B cell (primary cell): ENCODE measurements at regions not wholly inside any gene's neighbourhood (a gene's known extent, or its start where the extent isn't known, plus 50 kb on each side); places are given as distances from the start of the nearest gene placed in this dataset.

Source experiments
- ATAC-seq: fragments of 200-7000 bp; cut with Tn5 transposase; one replicate; pipeline ENCODE4 v1.10.0; 2021; ENCODE audit warnings: low read depth, mild to moderate bottlenecking, moderate number of reproducible peaks, moderate library complexity
- CTCF ChIA-PET: fragments of 350-600 bp; sonication (Branson Sonifier 250); formaldehyde crosslinking; loops from one replicate; lab custom pipeline; 2021; ENCODE audit warnings: antibody characterized with exemption, inconsistent platforms; lab: Charles Lee
- POLR2A ChIA-PET: fragments of 350-600 bp; sonication (Branson Sonifier 250); formaldehyde crosslinking; loops from one replicate; lab custom pipeline; 2021; ENCODE audit warnings: antibody characterized with exemption; lab: Charles Lee
- DNase-seq: peaks from one replicate; pipeline ENCODE4 v3.0.0; 2013
- H2AFZ ChIP-seq: 2 replicates; pipeline ENCODE4 v1.6.1; 2012; ENCODE audit warnings: mild to moderate bottlenecking, low read depth, low read length; ENCODE audit not compliant: insufficient read depth, poor library complexity, severe bottlenecking
- H3K27ac ChIP-seq, 2 donors: 1 replicate in 1 of 2; 2 replicates in 1 of 2; pipeline ENCODE4 v1.5.1; 2012 to 2013; ENCODE audit warnings: low read length in 2 of 2, mild to moderate bottlenecking in 2 of 2, moderate library complexity in 1 of 2
- H3K27me3 ChIP-seq, 4 experiments: fragments of 200-600 bp in 1 of 4; sonication (generic) in 1 of 4; replicated peaks in 1 of 4; 1 replicate in 2 of 4; 2 replicates in 2 of 4; pipeline versions ENCODE4 v1.6.1 to v1.7.0; 2013 to 2016; ENCODE audit warnings: low read length in 3 of 4, mild to moderate bottlenecking in 2 of 4, mixed read lengths in 1 of 4, moderate library complexity in 1 of 4; ENCODE audit not compliant: insufficient read depth in 4 of 4, control insufficient read depth in 3 of 4; ENCODE audit errors: control extremely low read depth in 1 of 4
- H3K36me3 ChIP-seq, 2 experiments: replicated peaks in 1 of 2; 1 replicate in 1 of 2; 2 replicates in 1 of 2; pipeline versions ENCODE4 v1.6.1 to v1.7.1; 2013; ENCODE audit warnings: low read length in 1 of 2; ENCODE audit not compliant: insufficient read depth in 2 of 2, control insufficient read depth in 1 of 2; ENCODE audit errors: control extremely low read depth in 1 of 2, extremely low read depth in 1 of 2
- H3K4me1 ChIP-seq, 2 donors: fragments of 200-600 bp in 1 of 2; sonication (generic) in 1 of 2; 1 replicate in 1 of 2; 2 replicates in 1 of 2; pipeline versions ENCODE4 v1.5.1 to v1.6.1; 2013 to 2017; ENCODE audit warnings: low read length in 2 of 2; ENCODE audit not compliant: control insufficient read depth in 2 of 2, insufficient read depth in 2 of 2
- H3K4me2 ChIP-seq: replicated peaks from 2 replicates; pipeline ENCODE3; 2012; ENCODE audit warnings: mild to moderate bottlenecking, low read depth, low read length; ENCODE audit not compliant: poor library complexity, severe bottlenecking
- H3K4me3 ChIP-seq, 5 experiments: fragments of 200-600 bp in 1 of 5; sonication (generic) in 1 of 5; 1 replicate in 3 of 5; 2 replicates in 2 of 5; pipeline versions ENCODE4 v1.5.1 to v1.7.0; 2011 to 2016; ENCODE audit warnings: low read length in 4 of 5, mild to moderate bottlenecking in 4 of 5, low read depth in 2 of 5, control low read depth in 1 of 5, moderate library complexity in 1 of 5; ENCODE audit not compliant: insufficient read depth in 1 of 5; ENCODE audit errors: control extremely low read depth in 1 of 5, extremely low read depth in 1 of 5
- H3K79me2 ChIP-seq: fragments of 200-600 bp; sonication (generic); one replicate; pipeline ENCODE4 v1.6.0; 2016; ENCODE audit warnings: low read length; ENCODE audit not compliant: control insufficient read depth, insufficient read depth
- H3K9ac ChIP-seq: fragments of 200-600 bp; sonication (generic); 2 replicates; pipeline ENCODE4 v1.6.1; 2017; ENCODE audit warnings: mild to moderate bottlenecking, low read length, moderate library complexity
- H3K9me3 ChIP-seq, 3 donors: one replicate each; pipeline versions ENCODE4 v1.6.1 to v1.7.1; 2013; ENCODE audit warnings: low read length in 2 of 3; ENCODE audit not compliant: control insufficient read depth in 2 of 3, insufficient read depth in 1 of 3; ENCODE audit errors: control extremely low read depth in 1 of 3
- H4K20me1 ChIP-seq: 2 replicates; pipeline ENCODE4 v1.6.0; 2012; ENCODE audit warnings: mild to moderate bottlenecking, low read length; ENCODE audit not compliant: insufficient read depth, control insufficient read depth, poor library complexity, severe bottlenecking
- H3K27ac Mint-ChIP-seq: one replicate; pipeline ENCODE4 v1.8.0; 2021; ENCODE audit warnings: mixed read lengths
- H3K27me3 Mint-ChIP-seq: one replicate; pipeline ENCODE4 v1.8.0; 2021; ENCODE audit warnings: mixed read lengths
- H3K4me1 Mint-ChIP-seq: one replicate; pipeline ENCODE4 v1.8.0; 2021; ENCODE audit warnings: mixed read lengths
- H3K4me3 Mint-ChIP-seq: one replicate; pipeline ENCODE4 v1.8.0; 2021; ENCODE audit warnings: mixed read lengths
- H3K9me3 Mint-ChIP-seq: one replicate; pipeline ENCODE4 v1.8.0; 2022; ENCODE audit warnings: mixed read lengths; ENCODE audit not compliant: insufficient read depth
- CTCF ChIP-seq: fragments of 200-600 bp; IDR thresholded peaks from one replicate; pipeline ENCODE4 v1.8.0; 2022; ENCODE audit warnings: antibody characterized with exemption, mild to moderate bottlenecking
- EZH2 ChIP-seq: IDR thresholded peaks from 2 replicates; pipeline ENCODE4 v1.6.1; 2012; ENCODE audit warnings: borderline replicate concordance, low read depth, mild to moderate bottlenecking, moderate library complexity, low read length; ENCODE audit not compliant: insufficient read depth, poor library complexity, severe bottlenecking
- WGBS: methylation state at CpG from one replicate; pipeline ENCODE4 v1.1.5; 2013; ENCODE audit warnings: missing lambda C conversion rate; ENCODE audit not compliant: insufficient coverage; 5-methylcytosine and 5-hydroxymethylcytosine counted together
- intact Hi-C: fragments of 100-400 bp; cut with micrococcal nuclease; formaldehyde crosslinking; loops from one replicate; pipeline ENCODE4 v1.10.0; 2022

- Histone ChIP-seq H3K27me3 (no peaks in the 10 kb centered on the region), H3K4me3 (no peak overlapping the region), H3K27ac (no peak overlapping the region), H3K4me2 (no peak overlapping the region), H3K4me1 (no peaks in the 10 kb centered on the region), H2AFZ (no peak overlapping the region), H4K20me1 (no peaks in the 10 kb centered on the region), H3K79me2 (no peaks in the 10 kb centered on the region), H3K36me3 (no peaks in the 10 kb centered on the region), H3K9me3 (peaks cover 0 to 6% (median 0%) of the 10 kb centered on the region in 3 donors), H3K9ac (no peak overlapping the region)
- H3K9me3 Mint-ChIP-seq, result peaks cover 2% of the 10 kb centered on the region
- H3K27me3 Mint-ChIP-seq, result no peaks in the 10 kb centered on the region
- intact Hi-C loops, result no loop called here
- ATAC-seq (no peak), DNase-seq (no peak)
- H3K27ac Mint-ChIP-seq, result no peak overlapping the region
- TF ChIP-seq EZH2 (no peak), CTCF (no peak)
- CTCF ChIA-PET, result no interaction called here
- H3K4me3 Mint-ChIP-seq, result no peak overlapping the region
- POLR2A ChIA-PET, result no interaction called here
- 68% methylated on average over 4 of the region's 6 CpGs for WGBS
- H3K4me1 Mint-ChIP-seq, result no peaks in the 10 kb centered on the region
Observed at GRCh38 chr6:164168595-164168994, 754.1 kb downstream of the QKI start.

- Mint-ChIP-seq H3K27ac (no peak overlapping the region), H3K9me3 (peaks cover 2% of the 10 kb centered on the region), H3K27me3 (no peaks in the 10 kb centered on the region), H3K4me1 (no peaks in the 10 kb centered on the region), H3K4me3 (no peak overlapping the region)
- no peak overlapping the region for H3K4me2 ChIP-seq
- CTCF ChIA-PET, result no interaction called here
- peaks cover 0 to 3% (median 0%) of the 10 kb centered on the region in 3 donors for H3K9me3 ChIP-seq
- H3K4me3 ChIP-seq, result no peak overlapping the region
- no peak overlapping the region for H3K27ac ChIP-seq
- no peaks in the 10 kb centered on the region for H3K79me2 ChIP-seq
- no peak for TF ChIP-seq EZH2
- no peak for TF ChIP-seq CTCF
- H3K9ac ChIP-seq, result no peak overlapping the region
- no peaks in the 10 kb centered on the region for H3K27me3 ChIP-seq
- no peaks in the 10 kb centered on the region for H4K20me1 ChIP-seq
- H2AFZ ChIP-seq, result no peak overlapping the region
- POLR2A ChIA-PET, result no interaction called here
- 98% methylated on average over 7 of the region's 8 CpGs for WGBS
- intact Hi-C loops, result no loop called here
- ATAC-seq (no peak), DNase-seq (no peak)
- H3K36me3 ChIP-seq, result no peaks in the 10 kb centered on the region
- H3K4me1 ChIP-seq, result no peaks in the 10 kb centered on the region
Observed at GRCh38 chr6:164167873-164168405, 753.4 kb downstream of the QKI start.
